CD4-positive, alpha-beta T cell treated with Interleukin-17A for 4 hours (primary cell): ENCODE measurements at regions not wholly inside any gene's neighbourhood (a gene's known extent, or its start where the extent isn't known, plus 50 kb on each side); places are given as distances from the start of the nearest gene placed in this dataset.

Source experiments
- DNase-seq: peaks from one replicate; pipeline ENCODE4 v3.0.0-alpha.2; 2020; ENCODE audit warnings: mixed read lengths

- DNase-seq = no peak
Measured at GRCh38 chr1:218728898-218729565, 383.9 kb downstream of the TGFB2 start.

- DNase-seq = no peak
Measured at GRCh38 chr1:218735436-218736032, 390.4 kb downstream of the TGFB2 start.

- no peak for DNase-seq
Measured at GRCh38 chr1:218739426-218739825, 394.3 kb downstream of the TGFB2 start.

- DNase-seq = no peak
Measured at GRCh38 chr1:218741852-218742251, 396.7 kb downstream of the TGFB2 start.

GRCh38 chr1:218742467-218743262 is 397.5 kb downstream of the TGFB2 start:
- DNase-seq = no peak

- DNase-seq = no peak
Measured at GRCh38 chr1:218743861-218744505, 398.8 kb downstream of the TGFB2 start.

GRCh38 chr1:218748071-218748470 is 402.9 kb downstream of the TGFB2 start:
- DNase-seq = no peak

GRCh38 chr1:218750216-218750970 is 405.3 kb downstream of the TGFB2 start:
- no peak for DNase-seq

- DNase-seq = no peak
Measured at GRCh38 chr1:218751208-218751948, 406.2 kb downstream of the TGFB2 start.

- DNase-seq = no peak
Measured at GRCh38 chr1:218752126-218752525, 407.0 kb downstream of the TGFB2 start.

GRCh38 chr1:218754477-218754876 is 409.3 kb downstream of the TGFB2 start:
- no peak for DNase-seq

GRCh38 chr1:218755128-218755527 is 410.0 kb downstream of the TGFB2 start:
- DNase-seq = no peak

GRCh38 chr1:218759795-218760194 is 413.9 kb upstream of the LYPLAL1 start:
- no peak for DNase-seq

GRCh38 chr1:218760601-218761570 is 412.8 kb upstream of the LYPLAL1 start:
- DNase-seq = no peak

- no peak for DNase-seq
Measured at GRCh38 chr1:218763538-218763937, 410.1 kb upstream of the LYPLAL1 start.

- no peak for DNase-seq
Measured at GRCh38 chr1:218765753-218766152, 407.9 kb upstream of the LYPLAL1 start.

- no peak for DNase-seq
Measured at GRCh38 chr1:218771931-218772330, 401.7 kb upstream of the LYPLAL1 start.

GRCh38 chr1:218772575-218772974 is 401.1 kb upstream of the LYPLAL1 start:
- no peak for DNase-seq

- no peak for DNase-seq
Measured at GRCh38 chr1:218775501-218776021, 398.1 kb upstream of the LYPLAL1 start.
